Panc1 (cell line): ENCODE measurements at regions not wholly inside any gene's neighbourhood (a gene's known extent, or its start where the extent isn't known, plus 50 kb on each side); places are given as distances from the start of the nearest gene placed in this dataset.

Experiments used
- ATAC-seq: fragments of 200-7000 bp; cut with Tn5 transposase; 2 replicates; pipeline ENCODE4 v1.9.1; 2020; ENCODE audit warnings: mild to moderate bottlenecking, moderate library complexity
- BruUV-seq: library from RNA; stranded (reverse); fragments of 400-500 nt; replicated peaks from 2 replicates; lab custom pipeline; 2021; lab: Mats Ljungman, UMichigan
- CTCF ChIA-PET: fragments of 300-600 bp; sonication (Branson Sonifier 250); formaldehyde crosslinking; loops from one replicate; lab custom pipeline; 2022; ENCODE audit warnings: antibody characterized with exemption; lab: Charles Lee
- POLR2A ChIA-PET: fragments of 300-600 bp; sonication (Branson Sonifier 250); formaldehyde crosslinking; loops from one replicate; lab custom pipeline; 2022; ENCODE audit warnings: antibody characterized with exemption; lab: Charles Lee
- DNase-seq: peaks from one replicate; pipeline ENCODE4 v3.0.0-alpha.2; 2010; ENCODE audit warnings: low read depth, low spot score
- H3K27ac ChIP-seq: 2 replicates; pipeline ENCODE4 v1.5.1; 2011; ENCODE audit warnings: mild to moderate bottlenecking, low read length, inconsistent platforms
- H3K27me3 ChIP-seq: fragments of 200-500 bp; sonication (Bioruptor generic); 2 replicates; pipeline ENCODE4 v1.6.0; 2014; ENCODE audit warnings: low read length, inconsistent platforms; ENCODE audit not compliant: control insufficient read depth, insufficient read depth
- H3K36me3 ChIP-seq: fragments of 200-500 bp; sonication (Bioruptor generic); 2 replicates; pipeline ENCODE4 v1.5.1; 2014; ENCODE audit warnings: inconsistent platforms, mild to moderate bottlenecking, low read length, moderate library complexity; ENCODE audit not compliant: control insufficient read depth, insufficient read depth
- H3K4me1 ChIP-seq: 2 replicates; pipeline ENCODE4 v1.5.1; 2011; ENCODE audit warnings: inconsistent platforms, mild to moderate bottlenecking, low read length, moderate library complexity; ENCODE audit not compliant: control insufficient read depth, insufficient read depth
- H3K4me3 ChIP-seq, 2 experiments: 2 replicates each; pipeline ENCODE4 v1.5.1; 2011 to 2012; ENCODE audit warnings: low read depth in 2 of 2, low read length in 2 of 2, mild to moderate bottlenecking in 2 of 2, inconsistent platforms in 1 of 2, moderate library complexity in 1 of 2
- H3K9me3 ChIP-seq: fragments of 200-500 bp; sonication (Bioruptor generic); 2 replicates; pipeline ENCODE4 v1.5.1; 2014; ENCODE audit warnings: low read depth, mild to moderate bottlenecking, inconsistent platforms, low read length, moderate library complexity; ENCODE audit not compliant: control insufficient read depth, insufficient read depth
- CTCF ChIP-seq: fragments of 450-650 bp; IDR thresholded peaks from 2 replicates; pipeline ENCODE4 v1.5.1; 2017; ENCODE audit warnings: mild to moderate bottlenecking
- POLR2AphosphoS5 ChIP-seq: IDR thresholded peaks from 2 replicates; pipeline ENCODE4 v1.6.1; 2012; ENCODE audit warnings: mild to moderate bottlenecking, low read depth, low read length, moderate library complexity
- REST ChIP-seq, 2 experiments: IDR thresholded peaks; 2 replicates each; pipeline ENCODE4 v1.6.1; 2011 to 2012; ENCODE audit warnings: low read depth in 2 of 2, control low read depth in 1 of 2, low read length in 1 of 2, mild to moderate bottlenecking in 1 of 2, moderate library complexity in 1 of 2; ENCODE audit not compliant: insufficient read depth in 1 of 2
- SIN3A ChIP-seq: IDR thresholded peaks from 2 replicates; pipeline ENCODE4 v1.6.1; 2012; ENCODE audit warnings: low read depth, mild to moderate bottlenecking, low read length, moderate library complexity, borderline replicate concordance; ENCODE audit not compliant: insufficient read depth
- TCF7L2 ChIP-seq: IDR thresholded peaks from 2 replicates; pipeline ENCODE4 v1.6.1; 2011; ENCODE audit warnings: mild to moderate bottlenecking, low read depth, low read length, inconsistent platforms
- in situ Hi-C: cut with HindIII; loops from 2 replicates; pipeline ENCODE4 v1.10.0; 2016; ENCODE audit warnings: low sequenced_read_pairs, low pct_unique_long_range_greater_than_20kb
- intact Hi-C: fragments of 100-400 bp; cut with micrococcal nuclease; formaldehyde crosslinking; loops from one replicate; pipeline ENCODE4 v1.10.0; 2022; ENCODE audit not compliant: unreplicated experiment

GRCh38 chr1:96990136-96990535 is 268.6 kb downstream of the PTBP2 start:
- no peak for ATAC-seq
- Histone ChIP-seq H3K9me3 (no peaks in the 10 kb centered on the region), H3K4me1 (no peaks in the 10 kb centered on the region), H3K27me3 (no peaks in the 10 kb centered on the region), H3K27ac (no peak overlapping the region), H3K36me3 (no peaks in the 10 kb centered on the region), H3K4me3 (no peak overlapping the region)
- in situ Hi-C loops: no loop called here
- no TSS peak for BruUV-seq
- no peak for DNase-seq
- POLR2A ChIA-PET: no interaction called here
- intact Hi-C loops: no loop called here
- CTCF ChIA-PET: no interaction called here
- no peak for TF ChIP-seq CTCF
- no peak for TF ChIP-seq TCF7L2
- no peak for TF ChIP-seq SIN3A
- no peak for TF ChIP-seq POLR2AphosphoS5
- TF ChIP-seq REST (IDR thresholded peaks at IDR 0.05; ENCODE audit: insufficient read depth in 1 of 2, low read depth in 2 of 2, low read length in 1 of 2): no peak

- DNase-seq (no peak), ATAC-seq (no peak)
- Histone ChIP-seq H3K9me3 (no peaks in the 10 kb centered on the region), H3K4me1 (no peaks in the 10 kb centered on the region), H3K27ac (no peak overlapping the region), H3K4me3 (no peak overlapping the region), H3K36me3 (no peaks in the 10 kb centered on the region), H3K27me3 (no peaks in the 10 kb centered on the region)
- BruUV-seq: no TSS peak
- ChIA-PET POLR2A (no interaction called here), CTCF (no interaction called here)
- TF ChIP-seq SIN3A: no peak
- TF ChIP-seq POLR2AphosphoS5: no peak
- TF ChIP-seq CTCF: no peak
- no peak for TF ChIP-seq REST (IDR thresholded peaks at IDR 0.05; ENCODE audit: insufficient read depth in 1 of 2, low read depth in 2 of 2, low read length in 1 of 2)
- intact Hi-C loops (no loop called here), in situ Hi-C loops (no loop called here)
These were observed 269.7 kb downstream of the PTBP2 start for GRCh38 chr1:96991261-96991660.
